Peyer's patch (tissue), 4 donors: ENCODE measurements at regions not wholly inside any gene's neighbourhood (a gene's known extent, or its start where the extent isn't known, plus 50 kb on each side); places are given as distances from the start of the nearest gene placed in this dataset.
A peak's percentile ranks its signal among the peaks of the same experiment; 100 is the strongest.

ENCODE experiments used
- DNase-seq, 3 donors: peaks; one replicate each; pipeline ENCODE4 v3.0.0-alpha.2; 2017 to 2019
- H3K27ac ChIP-seq, 4 donors: fragments of 200-600 bp; sonication (generic); one replicate each; pipeline ENCODE4 v1.5.1; 2016 to 2019
- H3K27me3 ChIP-seq, 2 donors: fragments of 200-600 bp; sonication (generic); one replicate each; pipeline ENCODE4 v1.5.1; 2019
- H3K36me3 ChIP-seq, 3 donors: fragments of 200-600 bp; sonication (generic); one replicate each; pipeline ENCODE4 v1.5.1; 2016 to 2019
- H3K4me1 ChIP-seq, 4 donors: fragments of 200-600 bp; sonication (generic); one replicate each; pipeline ENCODE4 v1.5.1; 2016 to 2019
- H3K4me3 ChIP-seq, 4 donors: fragments of 200-600 bp; sonication (generic); 1 replicate in 3 of 4; 2 replicates in 1 of 4; pipeline ENCODE4 v1.5.1; 2016 to 2019; ENCODE audit warnings: mild to moderate bottlenecking in 1 of 4
- H3K9me3 ChIP-seq, 4 donors: fragments of 200-600 bp; sonication (generic); one replicate each; pipeline ENCODE4 v1.5.1; 2016 to 2019; ENCODE audit warnings: mild to moderate bottlenecking in 1 of 4
- CTCF ChIP-seq, 6 experiments: fragments of 450-650 bp in 4 of 6; fragments of 200-600 bp in 2 of 6; sonication (generic) in 1 of 6; IDR thresholded peaks; one replicate each; pipeline ENCODE4 v1.5.1; 2017 to 2019; ENCODE audit warnings: antibody characterized with exemption in 6 of 6, mild to moderate bottlenecking in 3 of 6, moderate library complexity in 1 of 6
- POLR2A ChIP-seq, 2 donors: fragments of 450-650 bp; IDR thresholded peaks; one replicate each; pipeline ENCODE4 v1.5.1; 2017; ENCODE audit warnings: antibody characterized with exemption in 2 of 2, mild to moderate bottlenecking in 2 of 2, moderate library complexity in 2 of 2

GRCh38 chrX:78213331-78213730 is 73.9 kb upstream of the TAF9B start:
- H3K4me1 ChIP-seq, result no peaks in the 10 kb centered on the region
- TF ChIP-seq POLR2A (IDR thresholded peaks at IDR 0.05) (no peak), CTCF (IDR thresholded peaks at IDR 0.05) (no peak)
- no peaks in the 10 kb centered on the region for H3K9me3 ChIP-seq
- H3K27me3 ChIP-seq, result no peaks in the 10 kb centered on the region
- H3K4me3 ChIP-seq, result no peak overlapping the region
- DNase-seq, result peak in 1 of 3 donors; percentile 49
- H3K36me3 ChIP-seq, result no peaks in the 10 kb centered on the region
- no peak overlapping the region for H3K27ac ChIP-seq

- H3K27ac ChIP-seq, result no peak overlapping the region
- H3K36me3 ChIP-seq, result no peaks in the 10 kb centered on the region
- H3K9me3 ChIP-seq, result no peaks in the 10 kb centered on the region
- DNase-seq, result no peak
- no peaks in the 10 kb centered on the region for H3K4me1 ChIP-seq
- TF ChIP-seq POLR2A (IDR thresholded peaks at IDR 0.05), result no peak
- TF ChIP-seq CTCF (IDR thresholded peaks at IDR 0.05), result peak in 3 of 6 experiments; percentile 19 to 34 (median 32)
- H3K4me3 ChIP-seq, result no peak overlapping the region
- no peaks in the 10 kb centered on the region for H3K27me3 ChIP-seq
These were observed 60.4 kb upstream of the TAF9B start for GRCh38 chrX:78199851-78200250.
